Epithelial cell of esophagus (primary cell): ENCODE measurements at regions not wholly inside any gene's neighbourhood (a gene's known extent, or its start where the extent isn't known, plus 50 kb on each side); places are given as distances from the start of the nearest gene placed in this dataset.
A peak's percentile ranks its signal among the peaks of the same experiment; 100 is the strongest.

ENCODE experiments used
- DNase-seq: peaks from one replicate; pipeline ENCODE4 v3.0.0; 2010; ENCODE audit warnings: low read depth
- H3K4me3 ChIP-seq: 2 replicates; pipeline ENCODE4 v1.5.1; 2011; ENCODE audit warnings: mild to moderate bottlenecking, low read length, control low read depth
- CTCF ChIP-seq: IDR thresholded peaks from 2 replicates; pipeline ENCODE4 v1.5.1; 2011; ENCODE audit warnings: low read depth, mild to moderate bottlenecking, low read length, control low read depth, inconsistent platforms; ENCODE audit not compliant: insufficient read depth; ENCODE audit errors: missing control alignments

DNA sequence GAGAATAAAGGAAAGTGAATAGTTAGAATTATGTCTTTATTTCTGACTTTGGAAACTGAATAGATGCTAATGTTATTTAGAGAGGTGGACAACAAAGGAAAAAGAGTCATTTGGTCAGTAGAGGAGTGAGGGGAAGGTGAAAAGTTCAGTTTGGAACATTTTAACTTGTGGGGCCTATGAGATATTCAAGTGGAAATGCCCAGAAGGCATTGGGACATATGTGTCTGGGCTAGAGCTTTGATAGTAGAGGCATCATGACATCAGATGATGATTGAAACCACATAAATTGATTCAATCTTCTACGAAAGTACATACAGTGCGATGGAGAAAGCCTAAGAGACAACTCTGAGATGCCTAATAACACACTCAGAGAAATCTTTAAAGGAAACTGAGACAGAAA lies 151.7 kb upstream of the COL11A1 start:
- TF ChIP-seq CTCF: no peak
- H3K4me3 ChIP-seq: no peak overlapping the region
- no peak for DNase-seq

DNA sequence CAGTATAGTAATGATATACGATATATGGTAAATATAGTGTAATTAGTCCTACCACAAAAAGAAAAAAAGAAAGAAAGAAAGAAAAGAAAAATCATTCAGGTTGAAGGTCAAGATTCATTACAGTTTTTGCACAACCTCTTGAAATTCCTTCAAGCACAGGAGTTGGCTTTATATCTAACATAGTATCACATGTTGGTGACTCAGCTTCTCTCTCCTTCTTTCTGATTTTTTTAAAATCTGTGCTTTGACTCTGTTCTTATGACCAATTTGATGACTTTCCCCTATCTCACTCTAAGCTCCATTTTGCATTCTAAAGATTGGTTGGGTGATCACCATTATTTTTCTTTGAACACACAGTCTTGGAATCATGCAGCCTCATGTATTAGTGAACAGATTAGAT lies 148.2 kb upstream of the COL11A1 start:
- TF ChIP-seq CTCF: no peak
- H3K4me3 ChIP-seq: no peak overlapping the region
- peak; percentile 7 for DNase-seq

DNA sequence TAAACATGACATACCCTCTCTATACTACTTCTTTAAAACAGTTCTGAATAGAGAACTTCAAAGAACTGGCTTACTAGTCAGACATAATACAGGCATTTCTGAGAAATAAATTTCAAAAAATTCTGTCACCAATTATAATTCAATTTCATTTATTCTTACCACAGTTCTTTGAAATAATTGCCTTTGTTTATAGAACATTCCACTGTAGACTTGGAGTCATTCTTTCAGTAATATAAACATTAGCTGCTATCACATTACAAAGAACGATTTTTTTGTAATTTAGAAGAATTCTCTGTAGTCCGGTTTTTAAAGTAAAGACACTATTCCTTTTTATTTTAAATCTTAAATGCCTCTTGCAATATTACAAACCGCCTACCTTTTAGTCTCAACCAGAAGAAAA lies 146.4 kb upstream of the COL11A1 start:
- DNase-seq: no peak
- TF ChIP-seq CTCF: no peak

GRCh38 chr1:103250441-103250861 lies 142.1 kb upstream of the COL11A1 start:
- H3K4me3 ChIP-seq: no peak overlapping the region
- TF ChIP-seq CTCF: no peak
- DNase-seq: no peak

More for the DNA sequence above, 146.4 kb upstream of the COL11A1 start:
- H3K4me3 ChIP-seq: no peak overlapping the region

GRCh38 chr1:103248417-103249102 lies 140.2 kb upstream of the COL11A1 start:
- DNase-seq: no peak
- H3K4me3 ChIP-seq: no peak overlapping the region
- TF ChIP-seq CTCF: no peak

DNA sequence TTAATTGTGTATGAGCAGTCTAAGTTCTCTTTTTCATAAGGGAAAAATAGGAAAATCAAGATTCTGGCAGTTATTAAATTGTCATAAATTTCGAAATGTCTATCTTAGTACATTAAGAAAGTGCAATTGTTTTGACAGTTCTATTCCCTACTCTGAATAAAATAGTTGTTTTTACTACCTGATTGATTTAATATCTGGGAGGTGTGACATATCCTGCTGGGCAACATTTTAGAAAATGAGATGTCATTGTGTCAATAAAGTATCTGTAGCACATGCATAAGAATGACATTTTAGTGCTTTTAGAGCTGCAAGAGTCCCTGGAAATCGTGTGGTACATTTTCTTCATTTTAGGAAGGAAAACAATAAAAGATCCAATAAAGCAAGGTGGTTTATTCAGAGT lies 139.2 kb upstream of the COL11A1 start:
- no peak for DNase-seq
- TF ChIP-seq CTCF: no peak
- H3K4me3 ChIP-seq: no peak overlapping the region

GRCh38 chr1:103243481-103243880 lies 135.2 kb upstream of the COL11A1 start:
- DNase-seq: no peak
- TF ChIP-seq CTCF: no peak
- no peak overlapping the region for H3K4me3 ChIP-seq
